GM08714 (cell line): ENCODE measurements at regions not wholly inside any gene's neighbourhood (a gene's known extent, or its start where the extent isn't known, plus 50 kb on each side); places are given as distances from the start of the nearest gene placed in this dataset.

ENCODE experiments used
- H3K4me3 ChIP-seq: fragments of 200-500 bp; sonication (Bioruptor generic); 2 replicates; pipeline ENCODE4 v1.5.1; 2014; ENCODE audit warnings: mild to moderate bottlenecking, low read length, inconsistent platforms
- ZNF274 ChIP-seq: IDR thresholded peaks from 2 replicates; pipeline ENCODE4 v1.6.1; 2012; ENCODE audit warnings: mild to moderate bottlenecking, low read depth, low read length

DNA sequence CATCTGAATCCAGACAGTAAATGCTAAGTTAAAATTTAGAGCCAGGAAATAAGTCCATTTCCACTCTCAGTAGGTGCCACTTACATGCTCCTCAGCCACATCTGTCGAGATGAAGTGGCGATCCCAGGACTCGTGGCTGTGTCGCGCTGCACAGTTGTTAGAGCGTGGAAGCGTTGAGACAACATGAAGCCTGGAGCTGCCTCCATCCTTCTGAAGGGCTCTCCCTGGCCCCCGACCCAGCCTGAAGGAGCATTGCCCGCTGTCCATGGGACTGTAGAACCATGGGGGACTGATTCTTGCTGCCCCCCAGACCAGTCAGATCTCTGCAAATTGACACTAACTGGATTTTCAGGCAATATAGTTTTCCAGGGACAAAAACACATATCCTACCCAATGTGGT, 58.9 kb downstream of the IRX1 start:
- no peak overlapping the region for H3K4me3 ChIP-seq
- TF ChIP-seq ZNF274: no peak

DNA sequence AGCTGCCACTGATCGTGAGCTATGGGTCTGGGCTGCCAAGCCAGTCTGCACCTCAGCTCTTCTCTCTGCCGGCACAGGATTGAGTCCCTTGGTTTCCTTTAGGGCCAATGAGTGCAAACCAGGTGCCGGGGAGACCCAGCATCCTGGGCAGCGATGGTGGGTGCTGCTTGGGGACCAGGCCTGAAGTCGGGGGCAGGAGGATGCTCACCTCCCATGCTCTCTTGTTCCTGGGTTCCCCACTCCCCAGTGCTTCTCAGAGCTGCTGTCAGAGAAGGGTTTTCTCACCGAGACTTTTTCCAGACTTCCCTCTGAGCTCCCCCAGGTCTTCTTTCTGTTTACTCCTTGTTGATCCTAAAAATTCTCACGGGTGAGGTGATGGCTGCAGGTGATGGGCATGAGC, 61.2 kb downstream of the IRX1 start:
- no peak for TF ChIP-seq ZNF274
- no peak overlapping the region for H3K4me3 ChIP-seq

DNA sequence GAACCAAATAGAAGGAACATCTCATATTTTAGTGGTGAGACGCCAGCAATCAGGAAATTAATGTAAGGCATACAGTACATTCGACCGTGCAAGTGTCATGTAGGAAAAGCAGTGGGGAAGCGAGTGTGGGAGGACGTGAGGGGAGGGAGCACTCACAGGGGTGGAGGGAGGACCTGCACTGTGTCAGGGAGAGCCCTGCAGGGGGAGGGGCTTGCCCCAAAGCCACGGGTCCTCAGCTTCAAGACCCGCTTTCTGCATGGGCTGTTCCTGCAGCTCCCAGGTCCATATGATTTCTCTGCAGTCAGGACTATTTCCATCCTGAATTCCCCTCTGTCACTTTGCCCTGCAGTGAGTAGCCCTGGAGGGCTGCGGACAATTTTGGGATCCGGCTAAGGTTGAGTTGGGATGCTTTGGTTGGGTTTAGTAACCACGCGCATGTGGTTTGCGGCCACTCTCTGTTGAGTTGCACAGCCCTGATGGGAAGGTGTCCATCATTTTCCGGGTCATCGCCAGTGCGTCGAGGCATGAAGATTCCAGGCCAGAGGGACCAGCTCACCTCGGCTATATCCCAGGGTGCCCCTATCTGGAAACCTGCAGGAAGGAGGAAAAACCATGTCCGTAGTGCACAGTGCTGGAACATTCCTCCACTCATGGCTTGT, 61.9 kb downstream of the IRX1 start:
- no peak overlapping the region for H3K4me3 ChIP-seq
- TF ChIP-seq ZNF274: no peak

DNA sequence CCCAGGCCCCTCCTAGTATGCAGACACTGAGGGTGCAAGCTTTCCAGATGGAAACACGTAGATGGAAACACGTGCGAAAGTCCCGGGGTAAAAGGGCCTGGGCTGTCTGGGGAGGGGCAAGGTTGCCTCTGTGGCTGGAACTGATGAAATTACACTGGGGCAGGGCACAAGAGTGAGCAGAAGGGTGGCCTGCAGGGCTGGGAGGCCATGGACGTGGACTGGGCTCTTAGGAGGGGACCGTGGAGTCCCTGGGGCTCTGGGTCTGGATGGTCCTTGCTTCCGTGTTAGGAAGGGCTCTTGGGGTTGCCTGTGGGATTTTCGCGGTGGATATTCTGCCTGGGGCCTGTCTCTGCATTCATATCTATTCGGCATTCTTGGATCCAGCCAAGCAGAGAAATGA, 63.3 kb downstream of the IRX1 start:
- no peak for TF ChIP-seq ZNF274
- H3K4me3 ChIP-seq: no peak overlapping the region

DNA sequence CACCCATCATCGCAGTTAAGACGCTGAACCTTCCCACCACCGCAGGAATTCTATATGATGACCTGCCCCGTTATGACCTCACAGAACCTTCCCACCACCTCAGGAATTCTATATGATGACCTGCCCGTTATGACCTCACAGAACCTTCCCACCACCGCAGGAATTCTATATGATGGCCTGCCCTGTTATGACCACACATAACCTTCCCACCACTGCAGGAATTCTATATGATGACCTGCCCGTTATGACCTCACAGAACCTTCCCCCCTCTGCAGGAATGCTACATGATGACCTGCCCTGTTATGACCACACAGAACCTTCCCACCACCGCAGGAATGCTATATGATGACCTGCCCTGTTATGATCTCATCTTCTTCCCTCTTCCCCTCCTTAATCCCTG, 64.3 kb downstream of the IRX1 start:
- no peak overlapping the region for H3K4me3 ChIP-seq

DNA sequence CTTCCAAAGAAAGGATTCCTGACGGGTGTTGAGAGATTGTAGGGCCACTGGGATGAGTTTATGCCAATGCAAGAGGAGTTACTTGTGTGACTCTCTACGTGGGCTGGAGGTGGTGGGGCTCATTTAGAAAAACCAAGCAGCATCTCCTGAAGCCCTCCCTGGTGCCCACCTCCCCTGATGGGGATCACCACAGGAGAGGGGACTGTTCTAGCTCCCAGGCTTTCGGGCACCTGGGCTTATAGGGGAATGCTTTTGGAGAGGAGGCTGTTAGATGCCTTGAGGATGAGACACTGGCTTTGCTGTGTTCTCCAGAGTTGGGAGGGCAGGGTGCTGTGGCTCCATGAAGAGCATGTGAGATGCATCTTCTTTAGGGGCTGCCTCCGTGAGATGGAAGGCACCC, 65.0 kb downstream of the IRX1 start:
- TF ChIP-seq ZNF274: no peak
- H3K4me3 ChIP-seq: no peak overlapping the region

More for the DNA sequence above, 64.3 kb downstream of the IRX1 start:
- TF ChIP-seq ZNF274: no peak

DNA sequence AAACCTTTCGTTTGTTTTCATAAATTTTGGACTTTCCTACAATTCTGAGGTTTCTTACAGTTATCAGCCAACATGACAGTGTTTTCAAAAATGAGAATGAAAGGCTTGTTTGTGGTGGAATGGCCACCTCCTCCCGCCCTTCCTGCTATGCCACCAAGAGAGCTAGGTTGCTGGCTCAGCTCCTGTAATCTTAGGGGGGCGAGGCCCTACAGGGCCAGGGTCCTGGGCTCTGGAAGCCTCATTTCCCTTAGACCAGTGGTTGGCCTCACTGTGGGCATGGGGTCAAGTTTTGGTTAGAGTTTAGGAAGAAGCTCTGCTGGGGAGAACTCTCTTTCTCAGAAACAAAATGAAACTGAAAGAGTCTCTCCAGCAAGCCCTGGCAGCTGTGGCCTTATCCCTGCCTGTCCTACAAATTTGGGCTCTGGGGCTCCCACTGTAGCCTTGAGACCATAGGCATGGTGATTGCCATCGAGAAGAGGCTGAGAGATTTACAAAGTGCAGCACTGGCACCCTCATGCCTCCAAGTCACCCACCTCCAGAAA, 66.2 kb downstream of the IRX1 start:
- TF ChIP-seq ZNF274: no peak
- no peak overlapping the region for H3K4me3 ChIP-seq

DNA sequence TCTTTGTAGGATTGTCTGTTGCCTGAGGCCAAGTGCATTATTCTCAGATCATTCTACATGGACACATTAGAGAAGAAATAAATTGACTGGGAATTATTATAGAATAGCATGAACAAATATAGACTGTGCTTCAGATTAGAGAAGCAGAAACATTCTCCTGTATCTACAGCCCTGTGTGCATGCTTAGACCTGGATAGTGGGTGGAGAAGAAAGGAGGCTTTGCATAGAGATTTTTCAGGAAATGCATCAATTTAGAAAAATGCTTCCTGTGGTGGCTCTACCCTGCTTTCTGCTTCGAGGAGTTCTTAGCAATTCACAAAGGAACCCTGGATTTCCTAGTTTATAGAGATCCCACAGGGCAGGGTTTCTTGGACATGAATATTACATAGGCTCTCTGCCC, 66.7 kb downstream of the IRX1 start:
- no peak for TF ChIP-seq ZNF274
- no peak overlapping the region for H3K4me3 ChIP-seq

DNA sequence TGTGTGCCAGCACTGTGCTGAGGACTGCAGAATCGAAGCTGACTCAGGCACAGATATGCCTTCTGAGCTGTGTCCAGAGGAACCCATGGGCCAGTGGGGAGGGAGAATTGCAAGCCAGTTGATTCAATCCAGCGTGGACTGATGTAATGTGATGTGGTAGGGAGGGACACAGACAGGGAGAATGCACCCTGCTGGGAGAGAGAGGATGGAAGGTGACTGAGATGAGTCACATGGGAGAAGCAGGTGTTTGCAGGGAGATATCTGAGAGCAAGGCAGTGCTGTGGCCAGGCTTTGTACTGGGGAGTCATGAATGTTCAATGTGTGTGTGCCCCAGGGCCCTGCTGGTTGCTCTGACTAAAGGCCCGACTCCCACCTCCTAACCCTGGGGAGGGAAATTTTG, 75.7 kb downstream of the IRX1 start:
- H3K4me3 ChIP-seq: no peak overlapping the region
- TF ChIP-seq ZNF274: no peak

DNA sequence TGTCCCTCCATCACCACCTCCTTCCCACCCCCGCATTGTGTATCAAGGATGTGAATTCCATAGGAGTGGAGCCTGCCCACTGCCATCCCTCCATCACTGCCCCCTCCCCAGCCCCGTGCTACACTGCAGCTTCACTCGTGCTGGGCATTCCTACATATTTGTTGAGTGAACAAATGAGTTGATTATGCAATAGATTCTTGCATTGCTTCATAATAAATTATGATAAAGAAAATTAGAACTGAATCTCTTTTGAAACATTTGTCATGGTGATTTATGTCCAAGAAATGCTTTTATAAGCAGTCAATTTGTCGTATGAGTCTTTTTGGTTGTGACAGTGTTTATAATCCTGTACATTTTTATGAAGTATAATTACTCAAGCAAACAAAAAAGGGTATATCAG, 83.2 kb downstream of the IRX1 start:
- no peak for TF ChIP-seq ZNF274
- H3K4me3 ChIP-seq: no peak overlapping the region

DNA sequence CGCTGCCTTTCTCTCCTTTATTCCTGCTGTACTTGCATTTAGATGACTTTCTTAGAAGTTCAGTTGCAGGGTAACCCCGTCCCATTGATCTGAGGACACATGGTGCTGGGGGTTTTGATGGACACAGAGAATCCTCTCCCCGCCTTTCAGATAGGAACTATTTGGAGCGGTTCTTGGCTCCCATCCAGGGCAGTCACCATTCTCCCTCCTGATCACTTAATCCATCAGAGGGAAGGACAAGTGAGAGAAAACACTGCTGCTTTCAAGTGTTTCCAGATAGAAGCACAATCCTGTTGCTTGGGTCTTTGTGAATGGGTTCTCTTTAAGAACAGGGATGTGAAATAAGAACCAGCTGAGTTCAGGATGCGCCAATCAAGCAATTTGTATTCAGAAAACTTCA, 85.2 kb downstream of the IRX1 start:
- TF ChIP-seq ZNF274: no peak
- H3K4me3 ChIP-seq: no peak overlapping the region

DNA sequence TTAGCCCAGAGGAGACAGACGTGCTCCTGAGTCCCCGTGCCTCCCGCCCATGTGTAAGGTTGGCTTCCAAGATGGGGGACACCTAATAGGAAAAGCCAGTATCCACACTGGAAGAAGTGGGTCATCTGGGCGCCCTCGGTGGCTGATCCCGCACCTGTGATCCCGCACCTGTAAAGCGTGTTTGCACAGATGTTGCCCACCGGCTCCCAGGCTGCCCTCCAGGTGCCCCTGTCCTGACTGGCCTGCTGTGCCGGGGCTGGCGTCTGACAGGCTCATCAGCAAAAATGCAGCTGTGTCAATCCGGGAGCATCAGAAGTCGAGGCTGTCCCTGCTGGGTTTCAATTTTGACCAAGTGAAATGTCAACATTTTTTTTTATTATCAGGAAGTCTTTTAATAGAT, 88.5 kb downstream of the IRX1 start:
- no peak for TF ChIP-seq ZNF274

DNA sequence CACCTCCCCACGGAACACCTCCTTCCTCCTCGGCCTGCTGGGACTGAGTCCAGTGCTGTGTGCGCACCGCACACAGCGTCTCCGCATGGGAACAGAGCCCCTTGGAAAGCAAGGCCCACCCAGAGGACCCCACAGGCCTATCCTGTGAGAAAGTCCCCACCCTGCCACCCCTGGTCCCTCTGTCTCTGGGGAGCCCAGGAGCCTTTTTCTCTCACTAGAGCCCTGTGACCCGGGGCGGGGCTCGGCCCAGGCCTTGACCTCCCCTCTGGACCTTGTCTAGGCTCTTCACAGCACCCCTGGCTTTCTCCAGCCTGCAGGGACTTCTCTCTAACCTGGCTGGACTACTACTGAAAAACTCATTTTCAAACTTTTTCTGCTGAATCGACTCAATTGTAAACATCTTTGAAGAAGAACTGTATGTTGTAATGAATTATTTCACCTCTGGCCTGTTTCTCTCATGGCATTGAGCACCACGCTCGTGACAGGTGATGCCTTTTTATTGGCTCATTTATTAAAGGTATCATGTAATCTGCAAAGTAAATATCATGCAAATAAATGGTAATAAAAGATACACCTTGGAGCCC, 89.2 kb downstream of the IRX1 start:
- no peak overlapping the region for H3K4me3 ChIP-seq
- no peak for TF ChIP-seq ZNF274

More for the DNA sequence above, 88.5 kb downstream of the IRX1 start:
- no peak overlapping the region for H3K4me3 ChIP-seq

DNA sequence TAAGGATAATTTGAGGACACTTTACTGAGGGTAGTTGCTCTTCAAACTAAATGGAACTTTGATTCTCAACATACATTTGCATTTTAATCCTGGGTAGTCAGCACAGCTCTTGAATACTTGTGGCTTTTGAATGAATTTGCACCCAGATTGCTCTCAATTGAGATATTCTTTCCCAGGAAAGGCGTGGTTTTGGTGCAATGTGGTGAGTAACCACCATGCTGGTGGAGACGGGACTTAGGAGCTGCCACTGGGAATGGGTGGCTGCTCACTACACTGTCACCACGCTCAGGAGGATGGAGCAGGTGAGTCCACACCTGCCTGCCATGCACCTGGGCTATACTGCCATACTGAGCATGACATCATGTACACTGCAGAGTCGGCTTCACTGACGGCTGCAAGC, 99.2 kb downstream of the IRX1 start:
- no peak for TF ChIP-seq ZNF274
- H3K4me3 ChIP-seq: no peak overlapping the region

DNA sequence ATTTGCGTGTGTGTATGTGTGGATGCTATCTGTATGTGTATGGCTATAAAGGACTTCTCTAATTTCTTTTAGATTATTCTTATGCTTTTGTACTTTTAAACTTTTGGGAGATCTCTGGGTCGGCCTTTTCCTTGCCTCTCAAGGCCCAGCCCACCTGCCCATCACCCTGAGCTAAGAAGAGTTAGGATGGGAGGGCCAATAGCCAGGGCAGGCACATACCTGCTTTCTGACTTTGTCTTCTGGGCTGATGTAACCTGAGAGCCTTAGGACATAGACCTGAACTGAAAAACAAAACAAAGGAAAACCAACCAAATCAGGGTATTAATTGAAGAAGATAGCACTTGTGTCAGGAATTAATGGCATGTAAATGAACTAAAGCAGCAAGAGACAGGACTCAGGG, 100.2 kb downstream of the IRX1 start:
- TF ChIP-seq ZNF274: no peak
- H3K4me3 ChIP-seq: no peak overlapping the region

DNA sequence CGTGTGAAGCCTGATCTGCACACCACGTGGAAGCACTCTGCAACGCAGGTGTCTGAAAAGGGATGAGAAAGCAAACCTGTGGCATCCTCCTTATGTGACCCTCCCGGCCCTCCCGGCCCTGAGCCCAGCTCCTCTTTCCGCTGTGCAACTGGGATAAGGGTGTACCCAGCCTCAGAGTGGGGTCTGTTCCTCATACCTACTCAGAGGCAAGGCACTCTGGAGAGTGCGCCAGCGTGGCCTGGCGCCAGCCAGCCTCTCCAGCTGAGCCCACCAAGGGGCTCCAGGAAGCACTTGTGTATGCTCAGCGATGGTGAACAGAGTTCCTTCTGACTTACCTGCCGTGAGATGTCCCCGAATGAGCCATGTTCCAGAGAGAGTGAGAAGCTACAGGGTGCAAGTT, 102.8 kb downstream of the IRX1 start:
- no peak overlapping the region for H3K4me3 ChIP-seq
- no peak for TF ChIP-seq ZNF274
